ENCODE measurements at regions not wholly inside any gene's neighbourhood (a gene's known extent, or its start where the extent isn't known, plus 50 kb on each side); places are given as distances from the start of the nearest gene placed in this dataset.

GRCh38 chr7:50190776-50191175 lies 97.7 kb upstream of the ZPBP start:
- no peak for TF ChIP-seq CTCF (IDR thresholded peaks at IDR 0.05)
- TF ChIP-seq POLR2A (IDR thresholded peaks at IDR 0.05) = no peak
